Right ventricle myocardium inferior (tissue), 1 donor: ENCODE measurements at regions not wholly inside any gene's neighbourhood (a gene's known extent, or its start where the extent isn't known, plus 50 kb on each side); places are given as distances from the start of the nearest gene placed in this dataset.

Experiments used
- ATAC-seq: fragments of 200-7000 bp; cut with Tn5 transposase; one replicate; pipeline ENCODE4 v1.9.1; 2020; ENCODE audit warnings: mild to moderate bottlenecking, moderate library complexity
- DNase-seq: peaks from one replicate; pipeline ENCODE4 v3.0.0; 2021; ENCODE audit errors: missing footprints
- intact Hi-C: fragments of 100-400 bp; cut with DNase I; formaldehyde crosslinking; loops from one replicate; pipeline ENCODE4 v1.11.0; 2022
- donor health status: DM: no; HTN: yes; CAD: no; lungs with severe emphysema.

DNA sequence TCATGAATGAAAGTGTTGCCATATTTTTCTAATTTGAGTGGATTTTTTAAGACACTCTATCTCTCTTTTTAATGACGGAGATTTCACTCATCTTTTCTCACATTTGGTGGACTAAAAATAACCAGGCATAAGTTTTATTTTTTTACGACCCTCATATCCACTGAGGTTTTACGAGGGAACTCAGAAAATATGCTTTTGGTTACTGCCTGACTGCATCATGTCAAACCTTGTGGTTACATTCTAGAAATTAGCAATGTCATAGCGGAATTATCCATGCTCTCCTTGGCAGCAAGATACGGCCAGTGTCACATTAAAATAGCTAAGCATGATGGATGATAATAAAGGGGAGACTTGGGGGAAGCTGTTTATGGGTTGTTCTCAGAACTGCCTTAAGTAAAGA lies 428.6 kb upstream of the FSHR start:
- intact Hi-C loops: no loop called here
- DNase-seq: no peak
- no peak for ATAC-seq

DNA sequence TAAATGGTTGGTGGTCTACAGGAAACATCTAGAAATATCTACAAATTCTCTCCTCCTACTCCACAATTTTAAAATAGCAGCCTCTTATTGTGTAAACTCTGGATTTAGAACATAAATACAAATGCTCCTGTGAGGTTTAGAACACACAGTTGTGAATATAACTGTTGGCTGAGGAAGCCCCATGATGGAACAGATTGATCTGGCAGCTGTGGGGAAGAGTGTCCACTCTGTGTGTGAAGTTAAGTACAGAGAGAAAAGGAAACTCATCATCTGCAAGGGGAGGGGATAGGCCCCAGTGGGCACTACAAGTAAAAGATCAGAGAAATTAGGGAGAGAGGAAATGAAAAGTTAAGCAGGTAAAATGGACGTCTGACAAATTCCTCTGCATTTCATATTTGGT lies 422.7 kb upstream of the FSHR start:
- ATAC-seq: no peak
- intact Hi-C loops: no loop called here
- DNase-seq: no peak

DNA sequence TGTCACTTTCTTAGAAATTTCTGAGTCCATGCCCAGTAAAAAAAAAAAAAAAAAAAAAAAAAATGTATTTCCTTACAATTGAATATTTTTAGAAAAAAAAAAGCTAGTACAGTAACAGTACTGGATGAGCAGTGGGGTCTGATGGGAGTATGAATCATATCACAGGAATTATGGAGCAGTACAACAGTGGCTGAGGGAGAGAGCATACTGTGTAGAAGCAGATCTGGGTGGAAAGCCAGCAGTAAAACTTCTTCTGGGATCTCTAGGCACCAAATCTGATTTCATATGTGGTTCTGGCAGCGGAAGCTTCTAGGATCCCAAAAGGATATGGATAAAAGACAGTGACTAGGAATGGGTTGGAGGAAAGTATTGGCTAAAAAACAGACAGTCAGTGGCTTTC lies 414.9 kb upstream of the FSHR start:
- DNase-seq: no peak
- intact Hi-C loops: no loop called here
- no peak for ATAC-seq

DNA sequence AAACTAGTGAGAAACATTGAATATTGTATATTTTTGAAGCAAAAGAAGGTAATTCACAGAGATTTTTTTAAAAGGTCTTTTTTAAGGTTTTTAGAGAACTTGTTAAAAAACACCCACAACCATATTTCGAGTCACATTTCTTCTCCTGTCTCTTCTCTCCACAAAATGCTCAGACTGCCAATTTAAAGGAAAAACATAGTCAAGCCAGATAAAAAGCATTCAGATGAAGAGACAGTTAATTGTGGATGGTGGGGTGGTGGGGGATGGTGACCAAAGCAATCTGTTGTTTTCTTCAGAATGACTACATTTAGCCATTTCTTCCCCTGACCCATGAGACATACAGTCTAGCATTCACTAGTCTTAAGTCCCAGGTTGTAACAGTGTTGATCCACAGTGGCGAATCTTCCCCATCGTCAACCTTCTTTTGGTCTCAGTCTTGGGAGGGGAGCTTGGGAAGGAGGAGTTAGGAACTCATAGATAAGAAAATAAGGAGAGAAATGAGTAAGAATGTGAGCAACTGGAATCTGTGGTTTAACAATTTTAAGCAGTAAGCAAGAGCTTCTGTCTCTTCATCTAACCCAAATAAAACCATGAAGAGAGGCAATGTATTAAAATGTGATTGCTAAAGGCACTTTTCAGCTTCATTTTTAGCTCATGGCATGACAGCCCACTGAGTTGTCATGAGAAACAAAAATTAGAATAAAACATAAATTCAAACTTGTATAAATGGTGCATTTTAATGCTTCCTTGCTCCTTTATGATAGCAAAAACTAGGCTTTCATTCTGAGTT lies 413.7 kb upstream of the FSHR start:
- intact Hi-C loops: no loop called here
- ATAC-seq (no peak), DNase-seq (no peak)

DNA sequence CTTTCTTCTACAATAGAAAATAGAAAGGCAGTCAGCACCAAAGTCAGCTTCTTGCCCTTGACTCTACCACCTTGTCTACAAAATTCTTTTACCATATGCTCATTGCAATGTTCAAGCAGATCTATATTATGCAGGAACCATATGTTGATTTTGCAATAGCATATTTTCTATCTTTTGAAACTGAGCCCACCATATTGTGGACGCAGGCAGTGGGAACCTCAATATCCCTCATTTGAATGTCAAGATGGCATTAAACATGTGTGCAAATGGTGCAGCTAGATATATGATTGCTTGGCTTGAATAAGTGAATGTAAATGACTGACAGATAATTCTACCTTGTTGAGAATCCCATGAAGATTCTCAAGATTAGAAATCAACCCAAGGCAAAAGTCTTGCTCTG lies 412.7 kb upstream of the FSHR start:
- DNase-seq (no peak), ATAC-seq (no peak)
- intact Hi-C loops: no loop called here

DNA sequence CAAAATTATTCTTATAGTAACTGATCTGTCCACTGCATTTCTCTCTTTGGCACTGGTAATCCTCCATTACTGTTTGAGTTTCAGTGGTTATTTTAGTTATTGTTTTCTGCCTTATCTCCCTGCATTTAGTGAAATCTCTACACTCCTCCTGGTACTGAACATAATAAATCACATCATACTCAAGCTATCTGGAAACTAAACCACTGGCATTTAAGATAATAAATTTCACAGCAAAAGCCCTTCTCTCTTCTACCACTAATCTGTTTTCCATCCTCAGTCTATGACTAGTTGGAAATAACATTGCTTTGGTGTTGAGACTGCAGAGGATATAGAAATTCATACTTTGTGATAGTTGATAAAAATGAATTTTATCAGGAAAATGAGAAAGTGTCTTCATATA lies 399.3 kb upstream of the FSHR start:
- intact Hi-C loops: no loop called here
- ATAC-seq (no peak), DNase-seq (no peak)

DNA sequence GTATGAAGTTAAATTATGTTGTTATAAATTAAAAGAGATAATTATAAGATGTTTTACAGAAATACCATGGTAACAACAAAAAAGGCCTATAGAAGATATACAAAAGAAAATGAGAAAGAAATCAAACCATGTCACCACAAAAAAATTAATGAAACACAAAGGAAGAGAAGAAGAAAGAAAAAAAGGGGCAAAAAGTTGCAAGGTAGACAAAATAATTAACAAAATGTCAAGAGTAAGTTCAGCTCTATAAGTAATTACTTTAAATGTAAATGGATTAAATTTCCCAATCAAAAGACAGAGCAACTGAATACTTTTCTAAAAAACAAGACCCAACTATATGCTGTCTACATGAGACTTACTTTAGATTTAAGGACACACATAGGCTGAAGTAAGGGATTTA lies 378.4 kb upstream of the FSHR start:
- ATAC-seq: no peak
- intact Hi-C loops: no loop called here
- no peak for DNase-seq

DNA sequence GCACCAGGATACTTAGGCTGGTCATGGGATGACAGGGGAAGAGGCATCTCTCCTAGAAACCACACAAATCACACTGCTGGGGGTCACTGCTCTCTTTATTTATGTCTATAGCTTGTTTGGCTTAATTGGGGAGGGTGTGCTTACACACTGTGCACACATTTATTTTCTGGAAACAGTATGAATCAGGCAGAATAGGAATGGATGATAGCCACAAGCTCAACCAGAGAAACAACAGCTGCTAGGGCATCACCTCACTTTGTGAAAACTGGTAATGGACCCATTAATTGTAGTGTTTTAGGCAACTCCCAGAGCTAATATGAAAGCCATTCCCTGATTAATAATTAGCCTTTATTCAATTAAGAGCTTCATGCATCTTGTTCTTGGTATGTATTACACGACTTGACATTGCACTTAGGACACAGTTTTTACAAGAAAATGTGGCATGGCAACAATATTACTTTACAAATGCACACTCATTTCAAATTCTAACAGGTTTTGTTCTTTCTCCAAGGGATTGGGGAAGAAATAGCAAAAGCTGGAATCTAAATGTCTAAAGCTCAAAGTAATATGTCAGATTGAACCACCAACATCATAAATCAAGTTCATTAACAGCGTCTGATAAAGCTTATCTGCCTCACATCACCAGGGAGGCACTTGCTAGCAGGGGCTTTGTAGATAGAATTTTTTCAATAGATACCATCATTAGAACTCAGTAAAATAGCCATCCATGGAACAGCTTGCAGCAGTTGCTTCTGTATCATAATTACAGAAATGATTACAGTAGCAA lies 361.9 kb upstream of the FSHR start:
- ATAC-seq: no peak
- intact Hi-C loops: no loop called here

DNA sequence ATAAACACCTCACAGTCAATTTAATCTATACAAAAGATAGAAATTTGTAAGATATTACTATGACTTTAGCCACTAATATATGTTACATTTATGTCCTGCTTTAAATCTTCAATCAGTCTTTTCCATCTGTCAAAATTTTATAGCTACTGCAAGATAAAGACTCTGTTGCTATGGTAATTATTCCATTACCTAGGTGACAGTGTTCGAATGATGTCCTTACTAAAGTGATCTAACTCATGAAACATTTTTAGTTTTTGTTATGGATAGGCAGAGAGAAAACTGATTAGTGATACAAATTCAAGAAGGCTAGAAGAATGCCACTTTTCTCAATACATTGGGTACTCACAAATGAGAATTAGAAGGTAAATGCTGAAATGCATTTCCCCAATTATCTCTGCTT lies 359.9 kb upstream of the FSHR start:
- ATAC-seq: no peak
- intact Hi-C loops: no loop called here

More for the DNA sequence above, 361.9 kb upstream of the FSHR start:
- no peak for DNase-seq

DNA sequence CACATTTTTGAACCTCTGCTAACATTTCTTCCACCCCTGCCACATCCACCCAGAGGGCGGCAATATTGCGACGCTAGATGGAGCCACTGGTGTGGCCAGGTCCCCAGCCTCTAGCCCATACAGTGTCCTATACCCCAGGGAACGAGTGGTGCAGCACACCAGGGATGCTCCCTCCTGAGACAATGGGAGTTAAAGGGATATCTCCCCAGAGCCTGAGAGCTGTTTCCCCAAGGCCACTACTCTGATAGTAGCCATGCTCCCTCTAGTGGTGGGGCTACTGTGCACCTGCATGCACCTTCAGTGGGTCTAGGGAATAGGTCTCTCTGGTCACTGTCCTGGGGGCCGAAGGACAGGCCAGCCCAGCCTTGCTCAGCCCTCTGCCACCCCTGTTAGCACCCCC lies 336.4 kb upstream of the FSHR start:
- ATAC-seq: no peak
- no peak for DNase-seq
- intact Hi-C loops: no loop called here

More for the DNA sequence above, 359.9 kb upstream of the FSHR start:
- DNase-seq: no peak

DNA sequence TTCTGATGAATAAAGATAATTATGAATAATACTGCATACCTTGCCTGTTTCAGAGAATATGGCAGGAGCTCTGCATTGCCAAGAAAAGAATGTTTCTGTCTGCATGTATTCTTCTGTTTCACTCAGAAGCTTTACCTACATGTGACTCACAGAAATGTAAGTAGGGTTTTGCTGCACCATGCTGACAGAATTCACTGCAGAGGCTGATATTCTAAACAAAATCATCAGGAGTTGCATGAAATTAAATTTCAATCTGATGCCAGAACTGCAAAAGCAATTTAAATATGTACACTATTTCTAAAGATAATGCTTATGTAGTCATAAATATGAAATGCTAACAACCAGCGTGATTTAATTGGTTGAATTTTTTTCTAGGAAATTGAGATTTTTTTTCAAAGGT lies 332.8 kb upstream of the FSHR start:
- intact Hi-C loops: no loop called here
- ATAC-seq (no peak), DNase-seq (no peak)

DNA sequence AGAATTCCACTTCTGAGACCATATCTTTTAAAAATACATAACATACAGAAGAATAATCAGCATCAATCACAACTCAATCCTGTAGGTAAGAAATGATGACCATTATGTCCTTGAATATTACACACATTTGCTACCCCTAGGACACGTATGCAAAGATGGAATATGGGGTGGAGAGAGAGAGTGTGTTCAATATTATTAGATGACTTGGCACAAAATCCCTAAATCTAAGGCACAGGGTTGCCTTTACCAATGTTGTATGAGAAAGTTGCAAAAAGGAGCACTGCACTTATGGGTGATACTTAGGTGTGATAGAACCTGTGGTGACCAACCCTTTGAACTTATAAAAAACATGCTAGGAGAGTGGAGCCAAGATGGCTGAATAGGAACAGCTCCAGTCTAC lies 326.2 kb upstream of the FSHR start:
- DNase-seq (no peak), ATAC-seq (no peak)
- intact Hi-C loops: no loop called here

DNA sequence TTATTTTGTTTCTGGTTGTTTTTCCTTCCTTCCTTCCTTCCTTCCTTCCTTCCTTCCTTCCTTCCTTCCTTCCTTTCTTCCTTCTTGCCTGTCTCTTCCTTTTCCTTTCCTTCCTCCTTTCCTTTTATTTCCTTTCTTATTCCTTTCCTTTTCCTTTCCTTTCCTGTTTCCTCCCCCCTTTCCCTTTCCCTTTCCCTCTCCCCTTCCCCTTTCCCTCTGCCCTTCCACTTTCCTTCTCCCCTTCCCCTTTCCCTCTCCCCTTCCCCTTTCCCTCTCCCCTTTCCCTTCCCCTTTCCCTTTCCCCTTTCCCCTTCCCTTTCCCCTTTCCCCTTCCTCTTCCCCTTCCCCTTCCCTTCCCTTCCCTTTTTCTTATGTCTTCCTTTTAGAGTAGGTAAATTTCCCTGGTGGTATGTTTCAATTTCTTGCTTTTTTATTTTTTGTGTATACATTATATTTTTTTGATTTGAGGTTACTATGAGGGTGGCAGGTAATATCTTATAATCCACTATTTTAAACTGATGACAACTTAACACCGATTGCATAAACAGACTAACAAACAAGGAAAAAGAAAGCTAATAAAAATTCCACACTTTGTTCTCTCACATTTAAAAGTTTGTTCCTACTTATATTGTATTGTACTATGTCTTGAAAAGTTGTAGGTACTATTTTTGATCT lies 311.0 kb upstream of the FSHR start:
- ATAC-seq: no peak
- no peak for DNase-seq
- intact Hi-C loops: no loop called here

DNA sequence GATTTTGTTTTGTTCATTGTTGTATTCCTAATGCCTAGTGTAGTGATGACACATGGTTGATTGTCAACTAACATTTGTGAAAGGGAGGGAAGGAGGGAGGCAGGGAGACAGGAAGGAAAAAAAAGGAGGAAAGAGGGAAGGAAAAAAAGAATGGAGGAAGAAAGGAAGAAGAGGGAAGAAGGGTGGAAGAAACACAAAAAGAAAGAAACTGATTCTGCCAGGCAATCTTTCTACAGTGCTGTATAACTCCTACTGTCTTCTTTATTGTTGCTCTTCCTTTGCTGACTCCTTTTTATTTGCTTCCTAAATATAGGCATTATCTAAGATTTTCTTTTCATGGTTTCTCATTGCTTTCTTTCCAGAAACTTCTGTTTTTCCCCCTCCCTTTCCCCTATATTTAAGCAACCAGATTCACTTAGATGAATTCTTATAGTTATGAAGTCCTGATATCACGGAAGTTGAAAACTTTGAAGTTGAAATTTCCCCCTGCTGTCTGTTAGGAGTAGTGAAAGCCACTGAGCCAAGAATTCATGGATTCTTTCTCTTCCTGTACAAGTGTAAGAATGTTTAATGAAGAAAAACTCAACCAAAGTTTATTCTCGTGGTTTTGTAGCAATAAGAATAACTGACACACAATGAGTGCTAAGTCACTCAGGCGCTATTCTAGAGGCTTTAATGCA lies 305.1 kb upstream of the FSHR start:
- ATAC-seq (no peak), DNase-seq (no peak)
- intact Hi-C loops: no loop called here

DNA sequence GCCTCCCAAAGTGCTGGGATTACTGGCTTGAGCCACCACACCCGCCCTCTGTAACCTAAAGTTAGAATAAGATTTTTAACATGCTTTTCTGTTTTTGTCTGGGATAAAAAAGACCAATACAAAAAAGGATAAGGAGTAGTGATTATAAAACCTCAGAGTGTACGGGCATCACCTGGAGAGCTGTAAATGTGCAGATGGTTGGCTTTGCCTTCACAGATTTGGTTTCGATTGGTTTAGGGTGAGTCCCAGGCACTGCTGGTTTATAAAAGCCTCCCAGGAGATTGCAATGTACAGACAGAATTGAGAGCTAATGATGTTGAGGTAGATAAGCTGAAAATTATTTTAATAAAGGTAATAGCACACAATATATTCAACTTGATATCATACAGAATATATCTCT lies 289.7 kb upstream of the FSHR start:
- no peak for DNase-seq
- intact Hi-C loops: no loop called here
- no peak for ATAC-seq

DNA sequence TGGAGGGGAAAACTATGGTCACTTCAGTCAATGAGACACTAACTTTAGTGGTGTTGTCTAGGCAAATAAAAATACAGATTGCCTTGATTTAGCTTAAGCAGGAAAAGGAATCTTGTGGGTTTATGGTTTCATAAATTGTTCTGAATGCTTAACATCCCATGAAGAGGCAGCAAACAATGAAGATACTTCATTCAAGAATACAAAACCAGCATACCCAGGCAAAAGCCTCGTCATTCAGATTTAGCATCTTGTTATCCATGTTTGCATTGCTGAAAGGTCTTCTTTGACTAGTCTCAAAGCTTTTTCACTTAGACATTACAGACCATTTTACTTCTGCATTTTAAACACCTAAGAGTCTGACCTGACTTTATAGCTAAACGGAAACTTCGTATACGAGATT lies 272.7 kb upstream of the FSHR start:
- ATAC-seq (no peak), DNase-seq (no peak)
- intact Hi-C loops: no loop called here

DNA sequence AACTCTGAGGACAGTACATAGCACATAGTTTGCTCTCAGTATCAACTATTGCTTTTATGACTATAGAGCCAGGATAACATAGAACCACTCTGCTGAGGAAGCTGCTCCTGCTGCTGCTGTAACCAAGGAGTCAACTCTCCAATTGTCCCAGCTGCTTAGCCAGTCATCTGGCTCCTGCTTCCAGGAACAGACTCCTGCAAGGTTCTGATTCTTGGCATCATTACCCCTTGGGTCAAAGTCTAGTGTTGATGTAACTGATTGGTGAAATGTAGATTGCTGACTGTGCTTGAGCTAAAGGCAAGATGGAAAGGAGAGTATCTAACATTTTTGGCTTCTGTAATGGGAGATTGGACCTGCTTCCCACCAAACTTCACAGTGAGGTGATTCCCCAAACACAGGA lies 261.9 kb upstream of the FSHR start:
- no peak for DNase-seq
- ATAC-seq: no peak
- intact Hi-C loops: no loop called here

DNA sequence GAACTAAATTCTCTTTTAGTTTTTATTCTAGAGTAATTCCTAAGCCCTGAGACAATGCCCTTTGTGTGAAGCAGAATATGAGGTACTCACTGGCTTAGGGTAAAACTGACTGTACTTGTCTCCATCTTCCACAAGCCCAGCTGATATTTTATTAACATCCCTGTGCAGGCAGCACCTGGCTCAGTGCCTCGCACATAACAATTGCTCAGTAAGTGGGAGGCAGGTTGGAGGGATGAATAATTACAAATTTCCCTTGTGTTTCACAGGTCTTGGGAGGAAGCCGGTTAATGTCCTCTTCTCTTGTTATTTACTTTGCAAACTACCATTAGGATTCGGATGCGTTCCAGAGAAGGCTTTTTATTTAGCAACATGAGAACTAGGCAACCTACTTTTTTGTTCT lies 249.8 kb upstream of the FSHR start:
- no peak for ATAC-seq
- intact Hi-C loops: no loop called here

DNA sequence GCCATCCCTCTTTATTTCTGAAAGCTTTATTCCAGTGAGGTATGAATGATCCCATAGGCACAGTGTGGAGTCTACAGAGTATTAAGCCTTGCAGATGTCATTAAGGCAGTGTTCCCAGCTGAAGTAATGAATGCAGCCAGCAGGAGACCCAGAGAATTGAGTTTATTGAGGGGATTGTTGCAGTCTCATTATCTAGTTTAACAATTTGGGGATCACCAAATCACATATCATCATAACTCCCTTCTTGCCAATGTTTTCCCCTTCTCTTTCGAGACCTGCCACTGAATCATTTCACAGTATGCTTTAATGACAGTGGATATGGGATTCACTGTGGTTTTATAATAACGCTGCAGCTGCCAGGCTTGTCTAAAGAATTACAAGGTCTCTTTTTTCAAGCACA lies 249.3 kb upstream of the FSHR start:
- intact Hi-C loops: no loop called here

More for the DNA sequence above, 249.8 kb upstream of the FSHR start:
- no peak for DNase-seq

More for the DNA sequence above, 249.3 kb upstream of the FSHR start:
- DNase-seq (no peak), ATAC-seq (no peak)
